ENCODE measurements at regions not wholly inside any gene's neighbourhood (a gene's known extent, or its start where the extent isn't known, plus 50 kb on each side); places are given as distances from the start of the nearest gene placed in this dataset.

DNA sequence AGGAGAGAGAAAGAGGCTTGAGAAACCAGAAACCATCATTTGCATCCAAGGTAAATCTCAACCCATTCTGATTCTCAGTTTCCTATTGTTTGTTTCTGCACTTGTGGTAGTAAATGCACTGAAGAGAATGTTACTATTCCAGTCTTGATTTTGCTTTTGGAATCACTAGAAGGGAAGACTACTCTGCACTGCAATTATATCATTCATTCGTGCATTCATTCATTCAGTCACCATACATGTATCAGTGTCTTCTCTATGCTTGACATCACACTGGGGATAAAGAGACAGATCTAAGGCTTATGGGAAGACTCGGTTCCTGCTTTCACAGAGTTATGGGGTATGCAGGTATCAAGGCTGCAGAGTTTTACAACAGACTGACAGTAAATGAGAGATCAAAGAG lies 90.3 kb upstream of the EGLN3 start:
- Mint-ChIP-seq H3K4me3 (no peak overlapping the region), H3K4me1 (ENCODE audit: low read depth) (peaks cover 27% of the 10 kb centered on the region), H3K9me3 (no peaks in the 10 kb centered on the region), H3K36me3 (ENCODE audit: low read depth) (no peaks in the 10 kb centered on the region), H3K27ac (no peak overlapping the region), H3K27me3 (no peaks in the 10 kb centered on the region)
- H3K27me3 ChIP-seq (ENCODE audit: control insufficient read depth in 1 of 2, insufficient read depth in 2 of 2, low read length in 2 of 2): no peaks in the 10 kb centered on the region
- no peaks in the 10 kb centered on the region for H3K36me3 ChIP-seq (ENCODE audit: insufficient read depth, low read length)
- peaks cover 50% of the 10 kb centered on the region for H3K4me1 ChIP-seq (ENCODE audit: insufficient read depth, low read length)
- POLR2A ChIA-PET: no interaction called here
- TF ChIP-seq, protein P1, sequence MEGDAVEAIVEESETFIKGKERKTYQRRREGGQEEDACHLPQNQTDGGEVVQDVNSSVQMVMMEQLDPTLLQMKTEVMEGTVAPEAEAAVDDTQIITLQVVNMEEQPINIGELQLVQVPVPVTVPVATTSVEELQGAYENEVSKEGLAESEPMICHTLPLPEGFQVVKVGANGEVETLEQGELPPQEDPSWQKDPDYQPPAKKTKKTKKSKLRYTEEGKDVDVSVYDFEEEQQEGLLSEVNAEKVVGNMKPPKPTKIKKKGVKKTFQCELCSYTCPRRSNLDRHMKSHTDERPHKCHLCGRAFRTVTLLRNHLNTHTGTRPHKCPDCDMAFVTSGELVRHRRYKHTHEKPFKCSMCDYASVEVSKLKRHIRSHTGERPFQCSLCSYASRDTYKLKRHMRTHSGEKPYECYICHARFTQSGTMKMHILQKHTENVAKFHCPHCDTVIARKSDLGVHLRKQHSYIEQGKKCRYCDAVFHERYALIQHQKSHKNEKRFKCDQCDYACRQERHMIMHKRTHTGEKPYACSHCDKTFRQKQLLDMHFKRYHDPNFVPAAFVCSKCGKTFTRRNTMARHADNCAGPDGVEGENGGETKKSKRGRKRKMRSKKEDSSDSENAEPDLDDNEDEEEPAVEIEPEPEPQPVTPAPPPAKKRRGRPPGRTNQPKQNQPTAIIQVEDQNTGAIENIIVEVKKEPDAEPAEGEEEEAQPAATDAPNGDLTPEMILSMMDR (IDR thresholded peaks at IDR 0.05): no peak
- H3K4me3 ChIP-seq (ENCODE audit: low read length): no peak overlapping the region
- CTCF ChIA-PET: no interaction called here
- DNase-seq (no peak), ATAC-seq (ENCODE audit: poor library complexity) (no peak)
- H3K27ac ChIP-seq (ENCODE audit: low read depth in 1 of 2, low read length in 2 of 2): no peak overlapping the region
- H3K9me3 ChIP-seq (ENCODE audit: control insufficient read depth in 1 of 2, insufficient read depth in 1 of 2, low read length in 2 of 2): no peaks in the 10 kb centered on the region
- intact Hi-C loops (cut with DNase I, micrococcal nuclease): no loop called here

DNA sequence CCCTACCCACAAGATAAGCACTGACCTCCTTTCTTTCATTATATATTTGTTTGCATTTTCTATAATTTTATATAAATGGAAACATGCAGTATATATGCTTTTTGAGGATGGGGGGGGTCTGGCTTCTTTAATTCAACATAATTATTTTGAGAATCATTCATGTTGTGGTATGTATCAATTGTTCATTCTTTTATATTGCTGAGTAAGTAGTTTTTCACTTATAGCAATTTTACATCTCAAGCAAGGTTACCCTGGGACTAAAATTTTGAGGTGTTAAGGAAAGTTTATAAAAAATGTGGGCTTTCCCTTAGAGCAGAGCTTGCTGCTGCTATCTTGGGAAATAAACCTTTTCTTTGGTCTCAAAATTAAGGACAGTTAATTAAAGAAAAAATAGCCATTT lies 89.9 kb upstream of the EGLN3 start:
- Histone ChIP-seq H3K9me3 (ENCODE audit: control insufficient read depth in 1 of 2, insufficient read depth in 1 of 2, low read length in 2 of 2) (no peaks in the 10 kb centered on the region), H3K36me3 (ENCODE audit: insufficient read depth, low read length) (no peaks in the 10 kb centered on the region), H3K27ac (ENCODE audit: low read depth in 1 of 2, low read length in 2 of 2) (no peak overlapping the region), H3K4me3 (ENCODE audit: low read length) (no peak overlapping the region), H3K27me3 (ENCODE audit: control insufficient read depth in 1 of 2, insufficient read depth in 2 of 2, low read length in 2 of 2) (no peaks in the 10 kb centered on the region), H3K4me1 (ENCODE audit: insufficient read depth, low read length) (peaks cover 46% of the 10 kb centered on the region)
- CTCF ChIA-PET: no interaction called here
- ATAC-seq (ENCODE audit: poor library complexity) (no peak), DNase-seq (no peak)
- Mint-ChIP-seq H3K9me3 (no peaks in the 10 kb centered on the region), H3K4me3 (no peak overlapping the region), H3K27ac (no peak overlapping the region), H3K36me3 (ENCODE audit: low read depth) (no peaks in the 10 kb centered on the region), H3K4me1 (ENCODE audit: low read depth) (peaks cover 27% of the 10 kb centered on the region), H3K27me3 (no peaks in the 10 kb centered on the region)
- intact Hi-C loops (cut with DNase I, micrococcal nuclease): no loop called here
- TF ChIP-seq, protein P1 (IDR thresholded peaks at IDR 0.05): no peak
- POLR2A ChIA-PET: no interaction called here

DNA sequence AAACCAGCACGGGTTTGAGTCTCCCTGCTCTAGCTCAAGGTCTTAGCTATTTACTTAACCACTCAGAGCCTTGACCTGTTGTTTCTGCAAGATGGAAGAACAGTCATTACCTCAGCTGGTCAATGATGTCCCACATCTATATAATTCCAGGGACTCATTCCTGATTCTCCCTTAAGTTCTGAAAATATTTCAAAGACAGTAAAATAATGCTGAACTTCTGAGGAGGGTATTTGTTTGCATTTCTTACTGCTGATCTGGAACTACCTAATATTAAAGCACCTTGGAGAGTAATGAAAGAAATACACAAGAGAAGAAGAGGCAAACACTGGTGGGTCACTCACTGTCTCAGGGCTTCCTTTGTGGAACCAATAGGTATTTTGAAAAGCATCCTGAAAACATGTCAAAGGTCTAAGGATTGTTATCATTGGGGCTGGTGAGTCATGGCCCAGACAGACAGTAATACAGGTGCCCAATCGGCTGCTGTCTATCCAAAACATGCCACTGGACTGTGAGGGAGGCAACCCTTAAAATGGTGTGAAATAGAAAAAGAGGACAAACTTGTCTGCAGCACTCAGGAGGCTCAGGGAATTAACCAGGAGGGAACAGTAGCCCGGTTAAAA lies 88.7 kb upstream of the EGLN3 start:
- no peaks in the 10 kb centered on the region for H3K27me3 Mint-ChIP-seq
- Histone ChIP-seq H3K27ac (ENCODE audit: low read depth in 1 of 2, low read length in 2 of 2) (no peak overlapping the region), H3K36me3 (ENCODE audit: insufficient read depth, low read length) (no peaks in the 10 kb centered on the region), H3K4me1 (ENCODE audit: insufficient read depth, low read length) (peaks cover 43% of the 10 kb centered on the region), H3K9me3 (ENCODE audit: control insufficient read depth in 1 of 2, insufficient read depth in 1 of 2, low read length in 2 of 2) (no peaks in the 10 kb centered on the region), H3K4me3 (ENCODE audit: low read length) (no peak overlapping the region), H3K27me3 (ENCODE audit: control insufficient read depth in 1 of 2, insufficient read depth in 2 of 2, low read length in 2 of 2) (no peaks in the 10 kb centered on the region)
- ATAC-seq (ENCODE audit: poor library complexity) (no peak), DNase-seq (no peak)
- H3K4me3 Mint-ChIP-seq: no peak overlapping the region
- POLR2A ChIA-PET: no interaction called here
- H3K36me3 Mint-ChIP-seq (ENCODE audit: low read depth): no peaks in the 10 kb centered on the region
- H3K4me1 Mint-ChIP-seq (ENCODE audit: low read depth): peaks cover 25% of the 10 kb centered on the region
- H3K27ac Mint-ChIP-seq: no peak overlapping the region
- CTCF ChIA-PET: no interaction called here
- no peaks in the 10 kb centered on the region for H3K9me3 Mint-ChIP-seq
- intact Hi-C loops (cut with DNase I, micrococcal nuclease): no loop called here
- TF ChIP-seq, protein P1 (IDR thresholded peaks at IDR 0.05): no peak
